Activated naive CD4-positive, alpha-beta T cell treated with anti-CD3 and anti-CD28 coated beads, Interleukin-2, amount 10 ng/mL, durations not matched to agents 7 days and 5 days (primary cell): ENCODE measurements at regions not wholly inside any gene's neighbourhood (a gene's known extent, or its start where the extent isn't known, plus 50 kb on each side); places are given as distances from the start of the nearest gene placed in this dataset.

Source experiments
- CTCF ChIA-PET: fragments of 350-600 bp; sonication (Branson Sonifier 250); formaldehyde crosslinking; loops from one replicate; lab custom pipeline; 2021; ENCODE audit warnings: antibody characterized with exemption; lab: Charles Lee
- DNase-seq: peaks from one replicate; pipeline ENCODE4 v3.0.0-alpha.2; 2020
- H3K27ac Mint-ChIP-seq: one replicate; pipeline ENCODE4 v1.8.0; 2021; ENCODE audit warnings: mild to moderate bottlenecking, moderate library complexity, mixed read lengths
- H3K27me3 Mint-ChIP-seq: one replicate; pipeline ENCODE4 v1.8.0; 2021; ENCODE audit warnings: mild to moderate bottlenecking, mixed read lengths
- H3K36me3 Mint-ChIP-seq: one replicate; pipeline ENCODE4 v1.8.0; 2021; ENCODE audit warnings: mixed read lengths
- H3K4me1 Mint-ChIP-seq: one replicate; pipeline ENCODE4 v1.8.0; 2021; ENCODE audit warnings: mixed read lengths
- H3K4me3 Mint-ChIP-seq: one replicate; pipeline ENCODE4 v1.8.0; 2021; ENCODE audit warnings: mild to moderate bottlenecking, moderate library complexity, mixed read lengths
- H3K9me3 Mint-ChIP-seq: one replicate; pipeline ENCODE4 v1.8.0; 2021; ENCODE audit warnings: mixed read lengths

DNA sequence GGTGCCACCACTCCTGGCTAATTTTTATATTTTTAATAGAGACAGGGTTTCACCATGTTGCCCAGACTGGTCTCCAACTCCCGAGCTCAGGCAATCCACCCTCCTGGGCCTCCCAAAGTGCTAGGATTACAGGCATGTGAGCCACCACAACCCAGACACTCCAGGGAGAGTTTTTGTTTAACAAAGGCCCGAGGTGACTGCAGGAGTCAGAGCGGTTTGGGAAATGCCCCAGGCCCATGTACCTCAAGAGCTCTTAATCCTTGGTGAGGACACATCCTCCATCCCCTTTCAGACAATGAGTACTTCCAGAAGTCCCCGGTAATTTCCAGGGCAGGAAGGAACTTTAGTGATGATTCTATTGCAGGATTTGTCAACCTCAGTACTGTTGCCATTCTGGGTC is 176.0 kb downstream of the ESRRB start:
- no peak overlapping the region for H3K4me3 Mint-ChIP-seq
- no peaks in the 10 kb centered on the region for H3K9me3 Mint-ChIP-seq
- CTCF ChIA-PET, result no interaction called here
- DNase-seq, result no peak
- H3K27me3 Mint-ChIP-seq, result no peaks in the 10 kb centered on the region
- no peaks in the 10 kb centered on the region for H3K36me3 Mint-ChIP-seq
- H3K27ac Mint-ChIP-seq, result no peak overlapping the region
- no peaks in the 10 kb centered on the region for H3K4me1 Mint-ChIP-seq

DNA sequence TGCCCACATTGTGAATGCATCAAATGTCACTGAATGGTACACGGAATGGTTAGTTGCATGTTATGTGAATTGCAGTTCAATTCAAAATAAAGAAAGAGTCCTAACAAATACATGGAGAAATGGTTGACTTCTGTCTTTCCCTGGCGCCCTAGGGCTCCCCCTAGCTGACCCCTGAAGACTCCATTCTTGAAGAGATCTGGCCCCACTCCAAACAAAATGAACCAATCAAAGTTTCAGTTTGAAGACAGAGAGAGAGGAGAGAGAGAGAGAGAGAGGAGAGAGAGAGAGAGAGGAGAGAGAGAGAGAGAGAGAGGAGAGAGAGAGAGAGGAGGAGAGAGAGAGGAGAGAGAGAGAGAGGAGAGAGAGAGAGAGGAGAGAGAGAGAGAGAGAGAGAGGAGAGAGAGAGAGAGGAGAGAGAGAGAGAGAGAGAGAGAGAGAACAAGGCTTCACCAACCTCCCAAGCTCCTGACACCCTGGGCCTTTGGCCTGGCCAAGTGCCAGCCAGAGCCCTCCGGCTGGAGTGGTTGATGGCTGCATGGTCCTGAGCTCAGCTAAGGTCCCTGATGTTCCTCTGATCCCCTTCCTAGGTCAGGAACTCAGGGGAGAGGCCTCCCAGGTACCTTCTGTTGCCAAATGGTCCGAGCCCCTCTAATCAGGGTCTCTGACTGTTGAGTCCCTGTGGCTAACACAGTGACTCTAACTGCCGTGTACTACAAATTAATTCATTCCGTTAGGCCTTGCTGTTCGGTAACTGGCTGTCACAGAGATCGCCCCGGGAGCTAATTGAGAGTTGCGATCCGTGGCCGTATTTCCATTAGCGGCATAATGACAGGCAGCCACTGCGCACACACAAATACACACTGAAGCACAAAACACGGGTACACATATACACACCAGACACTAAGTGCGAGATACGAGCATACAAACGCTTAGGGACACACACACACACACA is 188.8 kb downstream of the ESRRB start:
- Mint-ChIP-seq H3K27me3 (peaks cover 4% of the 10 kb centered on the region), H3K27ac (no peak overlapping the region), H3K4me1 (no peaks in the 10 kb centered on the region), H3K36me3 (no peaks in the 10 kb centered on the region), H3K4me3 (no peak overlapping the region), H3K9me3 (no peaks in the 10 kb centered on the region)
- CTCF ChIA-PET, result no interaction called here
- no peak for DNase-seq

DNA sequence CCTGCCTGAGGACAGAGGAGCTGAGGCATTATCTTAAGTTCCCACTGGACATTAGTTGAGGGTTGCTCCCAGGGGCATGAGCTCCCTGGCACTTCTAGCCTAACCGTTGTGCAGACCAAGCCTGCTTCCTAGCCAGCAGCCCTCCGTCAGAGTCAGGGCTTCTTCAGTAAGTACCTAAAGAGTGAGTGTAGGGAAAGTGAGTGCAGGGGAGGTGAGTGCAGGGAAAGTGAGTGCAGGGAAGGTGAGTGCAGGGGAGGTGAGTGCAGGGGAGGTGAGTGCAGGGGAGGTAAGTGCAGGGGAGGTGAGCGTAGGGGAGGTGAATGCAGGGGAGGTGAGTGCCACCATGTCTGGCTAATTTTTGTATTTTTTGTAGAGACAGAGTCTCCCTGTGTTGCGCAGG is 190.5 kb downstream of the ESRRB start:
- H3K9me3 Mint-ChIP-seq, result no peaks in the 10 kb centered on the region
- no peak for DNase-seq
- peaks cover 4% of the 10 kb centered on the region for H3K27me3 Mint-ChIP-seq
- no peaks in the 10 kb centered on the region for H3K36me3 Mint-ChIP-seq
- no peak overlapping the region for H3K27ac Mint-ChIP-seq
- no peaks in the 10 kb centered on the region for H3K4me1 Mint-ChIP-seq
- no peak overlapping the region for H3K4me3 Mint-ChIP-seq
- CTCF ChIA-PET, result no interaction called here

- Mint-ChIP-seq H3K27ac (no peak overlapping the region), H3K36me3 (no peaks in the 10 kb centered on the region), H3K4me1 (no peaks in the 10 kb centered on the region), H3K9me3 (no peaks in the 10 kb centered on the region), H3K4me3 (no peak overlapping the region), H3K27me3 (peaks cover 4% of the 10 kb centered on the region)
- CTCF ChIA-PET, result no interaction called here
- DNase-seq, result no peak
These were observed 186.7 kb upstream of the VASH1 start for GRCh38 chr14:76574416-76575095.

- Mint-ChIP-seq H3K9me3 (no peaks in the 10 kb centered on the region), H3K27me3 (peaks cover 4% of the 10 kb centered on the region), H3K27ac (no peak overlapping the region), H3K4me1 (no peaks in the 10 kb centered on the region), H3K4me3 (no peak overlapping the region), H3K36me3 (no peaks in the 10 kb centered on the region)
- no peak for DNase-seq
- CTCF ChIA-PET, result no interaction called here
These were observed 186.2 kb upstream of the VASH1 start for GRCh38 chr14:76575108-76575507.

DNA sequence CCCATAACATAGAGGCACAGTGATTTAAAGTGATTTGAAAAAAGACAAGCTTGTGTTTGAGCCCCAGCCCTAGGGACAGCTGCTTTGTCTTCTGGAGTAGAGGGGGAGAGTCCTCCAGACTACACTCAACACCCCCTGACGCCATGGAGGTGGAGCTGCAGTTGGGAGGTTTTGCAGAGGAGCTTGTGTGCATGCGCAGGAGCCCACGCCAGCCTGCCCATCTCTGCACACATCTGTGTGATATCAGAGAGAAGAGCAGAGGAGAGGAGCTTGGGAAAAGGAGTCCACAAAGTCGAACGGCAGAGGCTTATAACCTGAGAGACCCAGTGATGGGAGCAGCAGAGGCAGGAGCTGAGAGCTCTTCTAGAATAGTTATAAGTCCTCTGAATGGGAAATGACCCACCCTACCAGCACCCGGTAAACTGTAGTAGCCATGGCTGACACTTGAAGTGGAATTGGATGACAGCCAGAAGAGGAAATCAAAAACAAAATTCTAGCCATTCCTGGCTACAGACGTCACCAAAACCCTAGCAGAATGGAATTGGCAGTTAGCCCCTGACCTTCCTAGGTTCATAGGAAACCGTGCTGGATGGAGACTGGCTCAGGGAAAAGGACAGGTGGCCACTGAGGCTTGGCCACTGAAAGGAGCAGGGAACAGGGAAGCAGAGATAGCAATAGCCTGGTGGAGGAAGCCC is 185.1 kb upstream of the VASH1 start:
- no peaks in the 10 kb centered on the region for H3K9me3 Mint-ChIP-seq
- no peaks in the 10 kb centered on the region for H3K4me1 Mint-ChIP-seq
- CTCF ChIA-PET, result no interaction called here
- no peak overlapping the region for H3K27ac Mint-ChIP-seq
- H3K27me3 Mint-ChIP-seq, result peaks cover 7% of the 10 kb centered on the region
- H3K36me3 Mint-ChIP-seq, result no peaks in the 10 kb centered on the region
- no peak for DNase-seq
- no peak overlapping the region for H3K4me3 Mint-ChIP-seq

DNA sequence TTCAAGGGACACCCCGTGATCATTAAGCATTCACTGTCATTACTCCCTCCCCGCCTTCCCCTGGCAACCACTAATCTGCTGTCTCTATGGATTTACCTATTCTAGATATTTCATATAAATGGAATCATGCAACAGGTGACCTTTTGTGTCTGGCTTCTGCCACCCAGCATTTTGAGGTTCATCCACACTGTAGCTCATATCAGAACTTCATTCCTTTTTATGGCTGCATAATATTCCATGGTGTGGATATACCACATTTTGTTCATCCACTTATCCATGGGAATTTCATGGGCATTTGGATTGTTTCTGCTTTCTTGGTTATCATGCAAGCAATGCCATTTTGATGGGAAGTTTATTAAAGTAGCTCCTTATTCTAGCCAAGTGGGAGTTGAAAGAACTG is 184.2 kb upstream of the VASH1 start:
- no peaks in the 10 kb centered on the region for H3K9me3 Mint-ChIP-seq
- CTCF ChIA-PET, result no interaction called here
- H3K27me3 Mint-ChIP-seq, result peaks cover 7% of the 10 kb centered on the region
- no peak overlapping the region for H3K4me3 Mint-ChIP-seq
- DNase-seq, result no peak
- H3K27ac Mint-ChIP-seq, result no peak overlapping the region
- H3K36me3 Mint-ChIP-seq, result no peaks in the 10 kb centered on the region
- H3K4me1 Mint-ChIP-seq, result no peaks in the 10 kb centered on the region

DNA sequence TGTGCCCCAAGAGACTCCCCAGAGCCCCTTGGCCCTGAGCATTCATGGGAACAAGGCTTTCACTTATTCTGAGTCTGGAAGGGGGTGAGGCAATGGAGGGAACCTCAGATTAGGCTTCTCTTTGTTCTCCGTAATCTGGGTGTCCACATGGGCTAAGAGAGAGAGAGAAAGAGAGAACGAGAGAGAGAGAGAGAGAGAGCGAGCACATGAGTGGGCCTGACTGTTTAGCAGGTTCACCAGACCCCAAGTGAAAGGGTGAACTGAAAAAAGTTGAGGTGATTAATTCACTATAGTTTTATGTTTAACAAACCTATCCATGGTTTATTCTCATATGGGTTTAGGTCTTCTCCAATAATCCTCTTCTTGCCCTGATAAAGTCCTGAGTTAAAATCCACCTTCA is 183.4 kb upstream of the VASH1 start:
- H3K27ac Mint-ChIP-seq, result no peak overlapping the region
- DNase-seq, result no peak
- H3K36me3 Mint-ChIP-seq, result no peaks in the 10 kb centered on the region
- no peaks in the 10 kb centered on the region for H3K9me3 Mint-ChIP-seq
- H3K27me3 Mint-ChIP-seq, result peaks cover 7% of the 10 kb centered on the region
- no peaks in the 10 kb centered on the region for H3K4me1 Mint-ChIP-seq
- no peak overlapping the region for H3K4me3 Mint-ChIP-seq
- CTCF ChIA-PET, result no interaction called here

DNA sequence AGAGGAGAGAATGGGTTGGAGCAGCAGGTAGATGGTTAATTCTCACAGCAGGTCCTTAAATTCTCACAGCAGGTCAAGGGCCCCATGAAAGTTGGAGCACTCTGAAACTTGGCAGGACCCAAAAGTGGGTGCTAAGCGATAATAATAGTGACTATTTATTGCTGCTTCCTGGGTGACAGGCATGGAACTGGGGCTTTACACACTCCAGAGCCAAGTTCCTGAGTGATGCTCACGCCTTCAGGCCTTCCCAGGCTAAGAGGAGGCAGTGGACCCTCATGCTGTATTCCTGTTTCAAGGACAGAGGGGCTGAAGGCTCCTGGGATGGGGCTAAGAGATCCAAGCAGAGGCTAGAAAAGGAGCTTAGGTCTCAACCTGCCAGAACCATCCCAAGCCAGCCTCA is 180.9 kb upstream of the VASH1 start:
- Mint-ChIP-seq H3K27ac (no peak overlapping the region), H3K4me3 (no peak overlapping the region), H3K27me3 (peaks cover 15% of the 10 kb centered on the region), H3K36me3 (no peaks in the 10 kb centered on the region), H3K4me1 (no peaks in the 10 kb centered on the region), H3K9me3 (no peaks in the 10 kb centered on the region)
- no peak for DNase-seq
- CTCF ChIA-PET, result no interaction called here

DNA sequence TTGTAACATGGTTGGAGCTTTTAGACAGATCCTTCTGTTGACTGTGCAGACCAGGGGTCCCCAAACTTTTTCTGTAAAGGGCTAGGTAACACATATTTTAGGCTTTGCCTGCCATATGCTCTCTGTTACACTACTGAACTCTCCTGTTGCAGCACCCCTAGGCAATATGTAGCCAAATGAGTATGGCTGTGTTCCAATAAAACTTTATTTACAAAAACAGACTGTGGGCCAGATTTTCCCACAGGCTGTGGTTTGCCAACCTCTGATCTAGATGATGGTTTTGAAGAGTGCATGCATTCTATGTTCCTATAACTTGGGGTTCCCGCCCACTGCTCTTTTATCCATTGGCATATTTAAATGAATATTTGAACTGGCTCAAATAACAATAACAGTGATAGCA is 180.3 kb upstream of the VASH1 start:
- peaks cover 16% of the 10 kb centered on the region for H3K27me3 Mint-ChIP-seq
- no peak for DNase-seq
- H3K27ac Mint-ChIP-seq, result no peak overlapping the region
- H3K9me3 Mint-ChIP-seq, result no peaks in the 10 kb centered on the region
- no peaks in the 10 kb centered on the region for H3K36me3 Mint-ChIP-seq
- H3K4me1 Mint-ChIP-seq, result no peaks in the 10 kb centered on the region
- CTCF ChIA-PET, result no interaction called here
- H3K4me3 Mint-ChIP-seq, result no peak overlapping the region

GRCh38 chr14:76581592-76581991 is 179.7 kb upstream of the VASH1 start:
- H3K9me3 Mint-ChIP-seq, result no peaks in the 10 kb centered on the region
- no peaks in the 10 kb centered on the region for H3K4me1 Mint-ChIP-seq
- H3K4me3 Mint-ChIP-seq, result no peak overlapping the region
- H3K27me3 Mint-ChIP-seq, result peaks cover 19% of the 10 kb centered on the region
- H3K27ac Mint-ChIP-seq, result no peak overlapping the region
- no peak for DNase-seq
- H3K36me3 Mint-ChIP-seq, result no peaks in the 10 kb centered on the region
- CTCF ChIA-PET, result no interaction called here

- CTCF ChIA-PET, result no interaction called here
- Mint-ChIP-seq H3K4me3 (no peak overlapping the region), H3K4me1 (no peaks in the 10 kb centered on the region), H3K9me3 (no peaks in the 10 kb centered on the region), H3K27me3 (peaks cover 19% of the 10 kb centered on the region), H3K27ac (no peak overlapping the region), H3K36me3 (no peaks in the 10 kb centered on the region)
- no peak for DNase-seq
These were observed 178.8 kb upstream of the VASH1 start for GRCh38 chr14:76582447-76582846.

GRCh38 chr14:76583174-76583573 is 178.1 kb upstream of the VASH1 start:
- Mint-ChIP-seq H3K4me3 (no peak overlapping the region), H3K4me1 (no peaks in the 10 kb centered on the region), H3K9me3 (no peaks in the 10 kb centered on the region), H3K36me3 (no peaks in the 10 kb centered on the region), H3K27ac (no peak overlapping the region), H3K27me3 (peaks cover 19% of the 10 kb centered on the region)
- no peak for DNase-seq
- CTCF ChIA-PET, result no interaction called here

GRCh38 chr14:76583805-76584204 is 177.5 kb upstream of the VASH1 start:
- CTCF ChIA-PET, result no interaction called here
- H3K4me1 Mint-ChIP-seq, result no peaks in the 10 kb centered on the region
- H3K27ac Mint-ChIP-seq, result no peak overlapping the region
- no peak for DNase-seq
- no peak overlapping the region for H3K4me3 Mint-ChIP-seq
- H3K9me3 Mint-ChIP-seq, result no peaks in the 10 kb centered on the region
- H3K36me3 Mint-ChIP-seq, result no peaks in the 10 kb centered on the region
- H3K27me3 Mint-ChIP-seq, result peaks cover 15% of the 10 kb centered on the region
